B cell (primary cell): ENCODE measurements at regions not wholly inside any gene's neighbourhood (a gene's known extent, or its start where the extent isn't known, plus 50 kb on each side); places are given as distances from the start of the nearest gene placed in this dataset.

ENCODE experiments used
- ATAC-seq: fragments of 200-7000 bp; cut with Tn5 transposase; one replicate; pipeline ENCODE4 v1.10.0; 2021; ENCODE audit warnings: low read depth, mild to moderate bottlenecking, moderate number of reproducible peaks, moderate library complexity
- CTCF ChIA-PET: fragments of 350-600 bp; sonication (Branson Sonifier 250); formaldehyde crosslinking; loops from one replicate; lab custom pipeline; 2021; ENCODE audit warnings: antibody characterized with exemption, inconsistent platforms; lab: Charles Lee
- POLR2A ChIA-PET: fragments of 350-600 bp; sonication (Branson Sonifier 250); formaldehyde crosslinking; loops from one replicate; lab custom pipeline; 2021; ENCODE audit warnings: antibody characterized with exemption; lab: Charles Lee
- DNase-seq: peaks from one replicate; pipeline ENCODE4 v3.0.0; 2013
- H2AFZ ChIP-seq: 2 replicates; pipeline ENCODE4 v1.6.1; 2012; ENCODE audit warnings: mild to moderate bottlenecking, low read depth, low read length; ENCODE audit not compliant: insufficient read depth, poor library complexity, severe bottlenecking
- H3K27ac ChIP-seq, 2 donors: 1 replicate in 1 of 2; 2 replicates in 1 of 2; pipeline ENCODE4 v1.5.1; 2012 to 2013; ENCODE audit warnings: low read length in 2 of 2, mild to moderate bottlenecking in 2 of 2, moderate library complexity in 1 of 2
- H3K27me3 ChIP-seq, 4 experiments: fragments of 200-600 bp in 1 of 4; sonication (generic) in 1 of 4; replicated peaks in 1 of 4; 1 replicate in 2 of 4; 2 replicates in 2 of 4; pipeline versions ENCODE4 v1.6.1 to v1.7.0; 2013 to 2016; ENCODE audit warnings: low read length in 3 of 4, mild to moderate bottlenecking in 2 of 4, mixed read lengths in 1 of 4, moderate library complexity in 1 of 4; ENCODE audit not compliant: insufficient read depth in 4 of 4, control insufficient read depth in 3 of 4; ENCODE audit errors: control extremely low read depth in 1 of 4
- H3K36me3 ChIP-seq, 2 experiments: replicated peaks in 1 of 2; 1 replicate in 1 of 2; 2 replicates in 1 of 2; pipeline versions ENCODE4 v1.6.1 to v1.7.1; 2013; ENCODE audit warnings: low read length in 1 of 2; ENCODE audit not compliant: insufficient read depth in 2 of 2, control insufficient read depth in 1 of 2; ENCODE audit errors: control extremely low read depth in 1 of 2, extremely low read depth in 1 of 2
- H3K4me1 ChIP-seq, 2 donors: fragments of 200-600 bp in 1 of 2; sonication (generic) in 1 of 2; 1 replicate in 1 of 2; 2 replicates in 1 of 2; pipeline versions ENCODE4 v1.5.1 to v1.6.1; 2013 to 2017; ENCODE audit warnings: low read length in 2 of 2; ENCODE audit not compliant: control insufficient read depth in 2 of 2, insufficient read depth in 2 of 2
- H3K4me2 ChIP-seq: replicated peaks from 2 replicates; pipeline ENCODE3; 2012; ENCODE audit warnings: mild to moderate bottlenecking, low read depth, low read length; ENCODE audit not compliant: poor library complexity, severe bottlenecking
- H3K4me3 ChIP-seq, 5 experiments: fragments of 200-600 bp in 1 of 5; sonication (generic) in 1 of 5; 1 replicate in 3 of 5; 2 replicates in 2 of 5; pipeline versions ENCODE4 v1.5.1 to v1.7.0; 2011 to 2016; ENCODE audit warnings: low read length in 4 of 5, mild to moderate bottlenecking in 4 of 5, low read depth in 2 of 5, control low read depth in 1 of 5, moderate library complexity in 1 of 5; ENCODE audit not compliant: insufficient read depth in 1 of 5; ENCODE audit errors: control extremely low read depth in 1 of 5, extremely low read depth in 1 of 5
- H3K79me2 ChIP-seq: fragments of 200-600 bp; sonication (generic); one replicate; pipeline ENCODE4 v1.6.0; 2016; ENCODE audit warnings: low read length; ENCODE audit not compliant: control insufficient read depth, insufficient read depth
- H3K9ac ChIP-seq: fragments of 200-600 bp; sonication (generic); 2 replicates; pipeline ENCODE4 v1.6.1; 2017; ENCODE audit warnings: mild to moderate bottlenecking, low read length, moderate library complexity
- H3K9me3 ChIP-seq, 3 donors: one replicate each; pipeline versions ENCODE4 v1.6.1 to v1.7.1; 2013; ENCODE audit warnings: low read length in 2 of 3; ENCODE audit not compliant: control insufficient read depth in 2 of 3, insufficient read depth in 1 of 3; ENCODE audit errors: control extremely low read depth in 1 of 3
- H4K20me1 ChIP-seq: 2 replicates; pipeline ENCODE4 v1.6.0; 2012; ENCODE audit warnings: mild to moderate bottlenecking, low read length; ENCODE audit not compliant: insufficient read depth, control insufficient read depth, poor library complexity, severe bottlenecking
- H3K27ac Mint-ChIP-seq: one replicate; pipeline ENCODE4 v1.8.0; 2021; ENCODE audit warnings: mixed read lengths
- H3K27me3 Mint-ChIP-seq: one replicate; pipeline ENCODE4 v1.8.0; 2021; ENCODE audit warnings: mixed read lengths
- H3K4me1 Mint-ChIP-seq: one replicate; pipeline ENCODE4 v1.8.0; 2021; ENCODE audit warnings: mixed read lengths
- H3K4me3 Mint-ChIP-seq: one replicate; pipeline ENCODE4 v1.8.0; 2021; ENCODE audit warnings: mixed read lengths
- H3K9me3 Mint-ChIP-seq: one replicate; pipeline ENCODE4 v1.8.0; 2022; ENCODE audit warnings: mixed read lengths; ENCODE audit not compliant: insufficient read depth
- CTCF ChIP-seq: fragments of 200-600 bp; IDR thresholded peaks from one replicate; pipeline ENCODE4 v1.8.0; 2022; ENCODE audit warnings: antibody characterized with exemption, mild to moderate bottlenecking
- EZH2 ChIP-seq: IDR thresholded peaks from 2 replicates; pipeline ENCODE4 v1.6.1; 2012; ENCODE audit warnings: borderline replicate concordance, low read depth, mild to moderate bottlenecking, moderate library complexity, low read length; ENCODE audit not compliant: insufficient read depth, poor library complexity, severe bottlenecking
- WGBS: methylation state at CpG from one replicate; pipeline ENCODE4 v1.1.5; 2013; ENCODE audit warnings: missing lambda C conversion rate; ENCODE audit not compliant: insufficient coverage; 5-methylcytosine and 5-hydroxymethylcytosine counted together
- intact Hi-C: fragments of 100-400 bp; cut with micrococcal nuclease; formaldehyde crosslinking; loops from one replicate; pipeline ENCODE4 v1.10.0; 2022

- Histone ChIP-seq H3K36me3 (no peaks in the 10 kb centered on the region), H3K79me2 (no peaks in the 10 kb centered on the region), H3K4me2 (no peak overlapping the region), H3K9me3 (no peaks in the 10 kb centered on the region), H4K20me1 (no peaks in the 10 kb centered on the region), H3K27me3 (no peaks in the 10 kb centered on the region), H2AFZ (no peak overlapping the region), H3K9ac (no peak overlapping the region), H3K27ac (no peak overlapping the region), H3K4me3 (no peak overlapping the region), H3K4me1 (no peaks in the 10 kb centered on the region)
- Mint-ChIP-seq H3K27me3 (no peaks in the 10 kb centered on the region), H3K4me3 (no peak overlapping the region), H3K4me1 (no peaks in the 10 kb centered on the region), H3K9me3 (no peaks in the 10 kb centered on the region), H3K27ac (no peak overlapping the region)
- intact Hi-C loops = no loop called here
- CTCF ChIA-PET = no interaction called here
- TF ChIP-seq EZH2 (no peak), CTCF (no peak)
- DNase-seq (no peak), ATAC-seq (no peak)
- POLR2A ChIA-PET = no interaction called here
- no CpG with 5 or more reads among the region's 1 CpG for WGBS
Measured at GRCh38 chrX:45329217-45329616, 128.5 kb upstream of the DIPK2B start.

GRCh38 chrX:45324941-45325340, 124.3 kb upstream of the DIPK2B start:
- Histone ChIP-seq H3K4me2 (no peak overlapping the region), H3K4me3 (no peak overlapping the region), H3K4me1 (no peaks in the 10 kb centered on the region), H3K36me3 (no peaks in the 10 kb centered on the region), H2AFZ (no peak overlapping the region), H3K27ac (no peak overlapping the region), H3K9me3 (no peaks in the 10 kb centered on the region), H3K79me2 (no peaks in the 10 kb centered on the region), H3K9ac (no peak overlapping the region), H4K20me1 (no peaks in the 10 kb centered on the region), H3K27me3 (no peaks in the 10 kb centered on the region)
- intact Hi-C loops = no loop called here
- Mint-ChIP-seq H3K4me3 (no peak overlapping the region), H3K4me1 (no peaks in the 10 kb centered on the region), H3K27me3 (no peaks in the 10 kb centered on the region), H3K9me3 (no peaks in the 10 kb centered on the region), H3K27ac (no peak overlapping the region)
- WGBS = no CpG with 5 or more reads among the region's 3 CpGs
- DNase-seq (no peak), ATAC-seq (no peak)
- TF ChIP-seq CTCF (no peak), EZH2 (no peak)
- CTCF ChIA-PET = no interaction called here
- POLR2A ChIA-PET = no interaction called here
